Activated naive CD4-positive, alpha-beta T cell treated with anti-CD3 and anti-CD28 coated beads, Interleukin-2, amount 50 U/mL, for 72 hours (primary cell): ENCODE measurements at regions not wholly inside any gene's neighbourhood (a gene's known extent, or its start where the extent isn't known, plus 50 kb on each side); places are given as distances from the start of the nearest gene placed in this dataset.
"Not testable (repeated sequence)": the region's sequence is repeated elsewhere in the genome, so short reads cannot be mapped to it uniquely, and the experiment has no call there.

Experiments
- ATAC-seq, 2 donors: fragments of 150-1000 bp; cut with Tn5 transposase; 2 replicates each; pipeline ENCODE4 v1.10.0; 2021; ENCODE audit warnings: mild to moderate bottlenecking in 2 of 2, moderate library complexity in 2 of 2
- DNase-seq, 2 donors: peaks; one replicate each; pipeline ENCODE4 v3.0.0; 2021 to 2022; ENCODE audit warnings: low spot score in 2 of 2
- H3K27ac Mint-ChIP-seq, 2 donors: one replicate each; pipeline ENCODE4 v1.8.0; 2022; ENCODE audit warnings: mild to moderate bottlenecking in 2 of 2, mixed read lengths in 2 of 2
- H3K36me3 Mint-ChIP-seq, 2 donors: one replicate each; pipeline ENCODE4 v1.8.0; 2022; ENCODE audit warnings: mixed read lengths in 2 of 2
- H3K9me3 Mint-ChIP-seq, 2 donors: one replicate each; pipeline ENCODE4 v1.8.0; 2022; ENCODE audit warnings: mixed read lengths in 2 of 2

- no peak overlapping the region for H3K27ac Mint-ChIP-seq
- no peaks in the 10 kb centered on the region for H3K9me3 Mint-ChIP-seq
- DNase-seq (no peak), ATAC-seq (no peak)
- no peaks in the 10 kb centered on the region for H3K36me3 Mint-ChIP-seq
Observed at GRCh38 chr3:157931517-157931916, 174.7 kb downstream of the SHOX2 start.

- ATAC-seq (no peak), DNase-seq (no peak)
- H3K27ac Mint-ChIP-seq = no peak overlapping the region
- peaks cover 0 to 5% of the 10 kb centered on the region in 2 donors for H3K9me3 Mint-ChIP-seq
- H3K36me3 Mint-ChIP-seq = no peaks in the 10 kb centered on the region
Observed at GRCh38 chr3:157930000-157930780, 176.0 kb downstream of the SHOX2 start.

- peaks cover 0 to 6% of the 10 kb centered on the region in 2 donors for H3K9me3 Mint-ChIP-seq
- DNase-seq (no peak), ATAC-seq (no peak)
- no peak overlapping the region for H3K27ac Mint-ChIP-seq
- no peaks in the 10 kb centered on the region for H3K36me3 Mint-ChIP-seq
Observed at GRCh38 chr3:157926822-157927221, 179.4 kb downstream of the SHOX2 start.

- ATAC-seq (no peak), DNase-seq (no peak)
- peaks cover 0 to 6% of the 10 kb centered on the region in 2 donors for H3K9me3 Mint-ChIP-seq
- no peak overlapping the region for H3K27ac Mint-ChIP-seq
- no peaks in the 10 kb centered on the region for H3K36me3 Mint-ChIP-seq
Observed at GRCh38 chr3:157922614-157923013, 183.6 kb downstream of the SHOX2 start.

DNA sequence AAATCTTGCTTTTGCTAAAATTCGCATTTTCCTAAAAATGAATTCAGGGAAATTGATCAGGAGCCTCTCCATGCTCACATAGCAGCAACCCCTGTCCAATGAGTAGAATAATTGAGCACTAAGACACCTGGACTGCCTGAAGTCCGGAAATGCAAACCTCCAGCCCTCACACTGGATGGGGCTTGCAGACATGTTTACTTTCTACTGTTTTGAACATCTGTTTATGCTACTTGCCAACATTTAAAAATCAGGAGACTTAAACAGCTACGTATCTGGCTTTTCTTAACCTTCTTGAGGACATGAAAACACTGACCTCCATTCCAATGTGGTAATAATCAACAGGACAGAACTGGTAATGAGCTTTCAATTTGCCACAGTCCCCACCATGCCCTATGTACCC is 184.4 kb downstream of the SHOX2 start:
- DNase-seq (no peak), ATAC-seq (no peak)
- no peaks in the 10 kb centered on the region for H3K36me3 Mint-ChIP-seq
- H3K27ac Mint-ChIP-seq = no peak overlapping the region
- H3K9me3 Mint-ChIP-seq = peaks cover 0 to 6% of the 10 kb centered on the region in 2 donors

DNA sequence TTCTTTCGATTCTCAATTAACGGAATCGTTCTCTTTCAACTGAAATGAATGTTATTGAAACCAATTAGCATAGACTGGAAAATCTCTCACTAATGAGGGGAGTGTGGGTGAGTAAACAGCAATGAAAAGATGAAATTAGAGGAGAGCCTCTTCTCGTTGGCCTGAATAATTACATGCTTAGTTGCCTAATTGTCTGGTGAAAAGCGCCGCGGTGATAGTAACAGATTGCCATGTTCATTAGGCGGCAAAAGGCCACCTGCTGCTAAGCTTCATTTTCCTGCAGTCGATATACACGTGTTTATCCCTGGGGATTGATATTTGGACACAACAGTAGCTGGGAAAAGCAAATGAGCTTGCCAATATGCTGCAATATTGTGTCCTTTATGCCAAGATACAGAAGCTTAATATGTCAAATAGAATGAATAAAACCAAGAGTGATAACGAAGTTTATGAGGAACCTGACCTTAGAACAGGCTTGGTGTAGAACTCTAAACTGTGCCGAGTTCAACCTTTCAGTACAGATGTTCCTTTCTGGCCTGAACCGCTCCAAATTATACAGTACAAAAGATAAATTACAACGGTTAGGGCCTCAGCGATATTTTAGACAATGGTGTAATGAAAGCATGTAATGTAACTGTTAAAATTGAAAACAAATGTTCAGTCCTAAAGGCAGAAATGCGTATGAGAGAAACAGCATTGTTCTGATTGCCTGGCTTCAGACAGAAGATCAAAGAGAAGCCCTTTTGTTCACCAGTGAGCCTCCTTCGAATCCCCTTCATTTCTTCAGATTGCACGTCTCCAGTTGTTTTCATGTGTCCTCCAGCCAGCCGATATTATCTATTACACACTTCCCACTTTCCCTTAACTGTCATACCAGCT is 185.2 kb downstream of the SHOX2 start:
- Mint-ChIP-seq H3K27ac (no peak overlapping the region), H3K36me3 (no peaks in the 10 kb centered on the region), H3K9me3 (peaks cover 0 to 6% of the 10 kb centered on the region in 2 donors)
- no peak for ATAC-seq
- no peak for DNase-seq

DNA sequence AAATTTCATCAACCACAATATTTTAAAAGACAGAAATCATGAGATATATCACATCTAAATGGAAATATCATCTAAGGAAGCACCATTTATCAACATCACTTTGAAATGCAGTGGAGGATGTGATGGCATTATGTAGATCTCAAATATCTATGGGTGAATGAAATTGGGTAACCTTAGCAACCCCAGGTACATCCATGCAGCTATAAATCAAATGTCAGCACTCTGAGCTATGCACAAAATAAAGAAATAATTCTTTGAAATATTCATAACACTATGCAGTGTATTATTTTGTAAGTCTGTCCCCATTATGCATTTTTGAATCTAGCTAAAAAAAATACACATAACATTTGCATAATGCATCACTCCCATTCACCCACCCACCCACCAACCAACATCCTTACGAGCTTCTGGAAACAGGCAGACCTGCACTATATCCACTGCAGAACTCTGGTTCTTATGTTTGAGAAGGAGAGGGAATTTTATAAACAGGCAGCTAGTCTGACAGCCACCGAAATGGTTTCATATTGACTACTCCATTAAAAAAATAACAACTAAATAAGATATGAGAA is 186.8 kb downstream of the SHOX2 start:
- DNase-seq = no peak
- Mint-ChIP-seq H3K27ac (no peak overlapping the region), H3K36me3 (no peaks in the 10 kb centered on the region), H3K9me3 (no peaks in the 10 kb centered on the region)
- ATAC-seq = no peak

GRCh38 chr3:157918402-157918801 is 187.8 kb downstream of the SHOX2 start:
- no peak overlapping the region for H3K27ac Mint-ChIP-seq
- DNase-seq = no peak

GRCh38 chr3:157916672-157917071 is 189.5 kb downstream of the SHOX2 start:
- no peak for DNase-seq
- no peaks in the 10 kb centered on the region for H3K36me3 Mint-ChIP-seq
- H3K9me3 Mint-ChIP-seq = no peaks in the 10 kb centered on the region
- ATAC-seq = no peak
- H3K27ac Mint-ChIP-seq = no peak overlapping the region

More at GRCh38 chr3:157918402-157918801, 187.8 kb downstream of the SHOX2 start:
- no peak for ATAC-seq
- no peaks in the 10 kb centered on the region for H3K36me3 Mint-ChIP-seq
- no peaks in the 10 kb centered on the region for H3K9me3 Mint-ChIP-seq

DNA sequence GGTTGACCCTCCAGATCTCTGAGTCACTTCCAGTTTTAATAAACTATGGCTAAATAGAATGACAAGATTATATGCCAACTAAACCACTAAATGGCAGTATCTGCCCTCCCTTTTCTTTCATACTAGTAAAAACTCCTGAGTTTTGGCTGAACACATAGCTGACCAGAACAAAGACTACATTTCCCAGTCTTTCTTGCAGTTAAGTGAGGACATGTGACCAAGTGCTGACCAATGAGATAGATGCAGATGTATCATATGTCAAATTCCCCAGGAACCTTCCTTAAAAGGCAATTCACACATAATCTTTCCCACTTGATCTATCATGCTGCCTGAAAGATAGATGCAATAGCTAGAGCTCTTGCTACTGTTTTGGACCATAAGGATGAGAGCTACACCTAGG is 191.3 kb downstream of the SHOX2 start:
- no peaks in the 10 kb centered on the region for H3K9me3 Mint-ChIP-seq
- ATAC-seq (no peak), DNase-seq (no peak)
- H3K36me3 Mint-ChIP-seq = no peaks in the 10 kb centered on the region
- no peak overlapping the region for H3K27ac Mint-ChIP-seq

DNA sequence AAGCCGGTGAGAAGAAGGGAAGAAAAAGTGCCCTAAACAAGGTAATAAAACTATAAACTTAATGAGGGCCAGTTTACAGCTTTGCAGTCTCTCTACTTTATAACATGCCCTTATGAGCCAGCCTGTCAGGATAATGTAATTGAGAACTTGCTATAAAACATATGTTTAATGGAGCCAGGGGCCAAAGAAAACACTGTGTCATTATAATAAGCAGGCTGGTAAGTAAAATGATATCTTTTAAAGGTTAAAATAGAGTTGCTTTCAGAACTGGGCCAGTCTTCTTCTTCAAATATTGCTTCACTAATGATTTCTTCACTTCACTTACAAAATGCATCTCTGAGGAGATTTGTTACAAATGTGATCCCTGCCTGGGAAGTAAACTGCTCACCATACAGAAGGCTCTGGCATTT is 192.5 kb downstream of the SHOX2 start:
- H3K9me3 Mint-ChIP-seq = no peaks in the 10 kb centered on the region
- H3K27ac Mint-ChIP-seq = no peak overlapping the region
- ATAC-seq = no peak
- no peak for DNase-seq
- H3K36me3 Mint-ChIP-seq = no peaks in the 10 kb centered on the region

GRCh38 chr3:157912514-157913451 is 193.4 kb downstream of the SHOX2 start:
- H3K27ac Mint-ChIP-seq = no peak overlapping the region
- no peaks in the 10 kb centered on the region for H3K36me3 Mint-ChIP-seq
- H3K9me3 Mint-ChIP-seq = no peaks in the 10 kb centered on the region
- ATAC-seq = no peak
- DNase-seq = no peak

DNA sequence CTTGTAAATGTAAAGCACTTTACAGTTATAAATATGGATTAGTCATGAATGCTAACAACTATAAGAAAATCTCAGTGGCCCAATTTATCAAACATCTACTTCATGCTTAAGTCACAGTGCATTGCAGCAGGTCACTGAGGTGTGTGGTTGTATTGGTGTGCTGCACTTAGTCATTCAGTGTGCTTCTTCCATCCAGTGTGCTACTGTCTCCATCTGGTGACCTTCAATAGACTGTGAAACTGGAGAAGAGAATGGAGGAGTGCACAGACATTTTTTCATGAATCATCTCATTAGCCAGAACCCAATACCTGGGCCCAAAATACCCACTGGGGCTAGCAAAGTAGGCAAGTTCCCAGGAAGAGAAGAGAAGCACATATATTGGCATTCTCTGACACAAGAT is 199.6 kb downstream of the SHOX2 start:
- H3K9me3 Mint-ChIP-seq = peaks cover 10 to 20% of the 10 kb centered on the region in 2 donors
- H3K36me3 Mint-ChIP-seq = no peaks in the 10 kb centered on the region
- no peak overlapping the region for H3K27ac Mint-ChIP-seq
- DNase-seq = no peak
- no peak for ATAC-seq

- Mint-ChIP-seq H3K27ac (no peak overlapping the region), H3K9me3 (peaks cover 10 to 20% of the 10 kb centered on the region in 2 donors)
Observed at GRCh38 chr3:157905885-157906284, 200.3 kb downstream of the SHOX2 start.

GRCh38 chr3:157902680-157903079 is 203.5 kb downstream of the SHOX2 start:
- H3K27ac Mint-ChIP-seq, H3K36me3 Mint-ChIP-seq, ATAC-seq, DNase-seq: not testable (repeated sequence)
- H3K9me3 Mint-ChIP-seq = peaks cover 10 to 20% of the 10 kb centered on the region in 2 donors

More at GRCh38 chr3:157905885-157906284, 200.3 kb downstream of the SHOX2 start:
- DNase-seq = no peak
- no peaks in the 10 kb centered on the region for H3K36me3 Mint-ChIP-seq
- no peak for ATAC-seq

- no peak overlapping the region for H3K27ac Mint-ChIP-seq
- no peaks in the 10 kb centered on the region for H3K36me3 Mint-ChIP-seq
- ATAC-seq (no peak), DNase-seq (no peak)
- peaks cover 0 to 4% of the 10 kb centered on the region in 2 donors for H3K9me3 Mint-ChIP-seq
Observed at GRCh38 chr3:157888040-157888439, 218.2 kb downstream of the SHOX2 start.
